HG03025 (cell line): ENCODE measurements at regions not wholly inside any gene's neighbourhood (a gene's known extent, or its start where the extent isn't known, plus 50 kb on each side); places are given as distances from the start of the nearest gene placed in this dataset.

Experiments used
- ATAC-seq: cut with Tn5 transposase; IDR thresholded peaks from one replicate; pipeline ENCODE4 v1.9.1; 2021; ENCODE audit warnings: mild to moderate bottlenecking, moderate library complexity; ENCODE audit not compliant: unreplicated experiment, low FRiP score

DNA sequence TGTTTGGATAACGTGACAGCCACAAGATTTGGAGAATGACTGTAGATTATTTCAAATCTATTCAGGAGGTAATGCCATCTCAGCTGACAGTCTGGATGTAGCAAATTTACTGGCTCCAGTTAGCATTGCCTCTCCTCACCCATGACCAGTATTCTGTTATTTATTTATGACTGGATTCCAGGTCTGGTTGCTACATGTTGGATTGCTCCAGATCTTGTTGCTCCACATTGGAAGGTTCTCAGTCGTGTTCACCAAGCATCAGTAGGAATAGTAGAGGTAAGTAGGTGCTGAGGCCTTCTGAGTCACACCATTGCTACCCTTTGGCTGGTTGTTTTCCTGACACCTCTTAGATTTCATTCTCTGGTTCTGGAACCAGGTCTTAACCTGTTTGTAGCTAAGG, 69.5 kb upstream of the ELOVL5 start:
- no peak for ATAC-seq

DNA sequence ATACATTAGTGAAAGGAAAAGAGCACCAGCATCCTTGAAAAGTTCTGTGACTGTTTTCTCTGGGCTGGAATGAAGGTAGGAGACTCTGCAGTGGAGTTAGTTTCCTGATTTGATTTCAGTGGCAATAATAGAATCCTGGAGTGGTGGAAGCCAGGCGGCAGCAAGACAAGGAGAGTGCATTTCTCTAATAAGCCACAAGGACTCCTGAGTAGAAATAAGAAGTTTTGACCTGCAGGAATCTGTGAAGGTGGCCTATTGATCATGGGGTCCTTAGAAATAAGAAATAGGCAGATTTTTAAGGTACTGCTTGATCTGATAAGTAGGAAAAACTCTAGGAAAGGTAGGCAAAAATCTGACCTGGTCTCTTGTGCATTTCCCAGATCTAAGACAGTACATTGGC, 68.4 kb upstream of the ELOVL5 start:
- ATAC-seq = no peak

DNA sequence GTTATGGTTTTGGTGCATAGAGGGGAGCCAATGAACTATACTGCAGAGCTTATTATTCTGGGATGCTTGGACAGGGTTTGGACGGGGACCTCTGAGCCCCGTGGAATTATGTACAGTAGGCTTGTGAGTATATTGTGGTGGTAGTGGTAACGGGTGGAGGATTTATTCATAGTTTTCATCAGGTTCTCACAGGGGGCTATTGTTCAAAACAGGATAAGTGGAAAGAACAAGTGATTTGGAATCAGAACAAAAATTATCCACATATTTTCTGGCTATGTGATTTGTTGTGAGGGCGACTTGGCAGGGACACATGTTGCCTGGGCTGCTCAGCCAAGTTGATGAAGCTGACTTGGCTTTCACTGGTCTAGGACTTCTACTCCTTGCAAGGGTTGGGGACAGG, 64.6 kb upstream of the ELOVL5 start:
- ATAC-seq = no peak

DNA sequence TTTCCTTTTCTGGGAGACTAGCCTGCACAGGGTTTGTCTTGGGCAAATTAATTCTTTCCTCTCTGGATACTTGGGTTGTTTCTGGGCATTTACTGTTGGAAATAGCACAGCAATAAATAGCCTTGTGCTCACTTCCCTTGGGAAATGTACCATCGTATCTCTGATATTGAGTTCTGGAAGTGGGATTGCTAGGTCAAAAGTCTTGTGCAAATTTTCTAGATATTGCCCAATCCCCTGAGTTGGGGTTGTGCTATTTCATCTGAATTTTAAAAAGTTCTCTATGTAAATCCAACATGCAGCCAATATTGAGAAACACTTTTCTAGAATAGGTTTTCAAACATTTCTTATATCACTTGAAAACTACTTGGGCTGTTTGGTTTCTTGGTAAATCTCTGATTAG, 64.0 kb upstream of the ELOVL5 start:
- ATAC-seq = no peak

DNA sequence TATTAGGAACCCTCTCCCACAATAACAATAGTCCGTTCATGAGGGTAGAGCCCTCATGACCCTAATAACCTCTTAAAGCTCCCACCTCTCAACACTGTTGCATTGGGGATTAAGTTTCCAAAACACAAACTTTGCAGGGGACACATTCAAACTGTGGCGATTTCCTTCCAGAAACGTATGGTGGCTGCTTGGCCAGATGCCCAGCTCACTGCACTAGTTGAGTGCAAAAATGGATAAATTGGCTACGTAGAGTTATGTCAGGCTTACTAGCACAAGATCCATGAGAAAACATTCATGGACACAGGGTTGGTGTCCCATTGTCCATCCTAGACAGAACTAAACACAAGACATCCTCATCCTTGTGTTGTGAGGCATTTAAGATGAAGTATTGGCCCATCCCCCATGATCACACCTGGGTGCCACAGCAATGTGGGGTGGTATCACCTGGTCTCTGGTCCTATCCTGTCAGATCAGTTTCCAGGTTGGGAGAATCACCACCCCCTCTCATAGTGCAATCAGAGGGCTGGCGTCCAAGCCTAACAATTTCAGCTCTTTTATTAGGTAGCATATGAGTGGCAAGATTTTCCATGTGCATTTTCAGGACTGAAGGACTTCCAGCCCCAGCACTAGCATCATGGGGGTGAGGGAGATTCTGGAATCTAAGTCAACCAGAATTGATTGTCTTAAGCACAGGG, 63.4 kb upstream of the ELOVL5 start:
- ATAC-seq = no peak

DNA sequence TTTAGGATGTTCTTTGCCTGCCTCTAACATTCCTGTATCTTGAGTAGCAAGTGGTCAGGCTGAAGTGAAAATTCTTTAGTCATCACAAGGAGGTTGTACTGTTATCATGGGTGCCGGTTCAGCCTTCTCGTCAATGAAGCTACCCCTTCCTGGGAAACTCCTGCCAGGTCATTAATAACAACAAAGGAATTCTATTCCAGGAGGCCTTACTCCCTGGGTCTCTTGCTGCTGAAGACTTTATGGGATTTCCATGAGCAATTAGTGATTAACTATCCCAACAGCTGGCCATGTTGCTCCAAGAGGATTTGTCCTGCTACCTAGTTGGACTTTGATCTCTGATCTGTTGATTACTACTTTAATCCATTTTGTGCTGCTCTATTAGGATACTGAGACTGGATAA, 62.7 kb upstream of the ELOVL5 start:
- ATAC-seq = no peak

DNA sequence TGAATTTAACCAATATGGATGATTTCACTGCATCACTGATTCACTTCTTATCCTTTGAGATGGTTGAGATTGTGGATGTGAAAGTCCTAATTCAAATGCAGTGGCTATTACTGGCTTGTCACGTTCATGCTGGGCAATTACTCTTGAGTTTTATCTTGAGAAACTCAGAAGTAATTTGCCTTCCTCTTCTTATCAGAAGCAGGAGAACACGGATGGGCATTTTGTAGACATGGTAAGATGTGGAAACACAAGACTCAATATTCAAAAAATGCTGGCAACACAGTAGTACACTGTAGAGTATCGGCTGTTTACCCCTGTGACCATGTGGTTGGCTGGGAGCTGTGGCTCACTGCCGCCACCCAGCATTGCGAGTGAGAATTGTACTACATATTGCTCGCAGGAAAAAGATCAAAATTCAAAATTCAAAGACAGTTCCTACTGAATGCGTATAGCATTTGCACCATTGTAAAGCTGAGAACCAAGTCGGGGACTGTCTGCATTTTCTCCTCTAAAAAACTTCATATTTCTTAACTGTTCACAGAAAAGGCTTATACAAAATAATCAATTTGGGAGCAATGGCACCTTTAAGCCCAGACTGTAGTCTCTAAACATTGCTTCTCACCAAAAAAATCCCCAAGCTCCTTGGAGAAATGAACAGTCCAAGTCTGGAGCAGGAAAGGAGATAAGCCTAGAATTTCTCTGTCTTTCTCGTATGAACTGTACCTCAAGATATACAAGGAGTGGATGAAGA, 61.9 kb upstream of the ELOVL5 start:
- ATAC-seq = no peak

DNA sequence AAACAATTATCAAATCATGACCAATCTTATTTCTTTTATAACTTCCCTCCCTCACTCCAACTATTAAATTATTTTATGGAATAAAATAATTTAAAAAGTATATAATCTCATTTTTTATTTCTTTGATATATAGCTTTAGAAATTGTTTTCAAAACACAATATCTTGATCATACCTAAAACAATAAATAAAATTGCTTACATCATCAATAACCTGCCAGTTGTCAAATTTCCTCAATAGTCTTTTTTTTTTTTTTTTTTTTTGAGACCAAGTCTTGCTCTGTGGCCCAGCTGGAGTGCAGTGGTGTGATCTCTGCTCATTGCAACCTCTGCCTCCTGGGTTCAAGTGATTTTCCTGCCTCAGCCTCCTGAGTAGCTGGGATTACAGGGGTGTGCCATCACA, 60.1 kb upstream of the ELOVL5 start:
- ATAC-seq = no peak

DNA sequence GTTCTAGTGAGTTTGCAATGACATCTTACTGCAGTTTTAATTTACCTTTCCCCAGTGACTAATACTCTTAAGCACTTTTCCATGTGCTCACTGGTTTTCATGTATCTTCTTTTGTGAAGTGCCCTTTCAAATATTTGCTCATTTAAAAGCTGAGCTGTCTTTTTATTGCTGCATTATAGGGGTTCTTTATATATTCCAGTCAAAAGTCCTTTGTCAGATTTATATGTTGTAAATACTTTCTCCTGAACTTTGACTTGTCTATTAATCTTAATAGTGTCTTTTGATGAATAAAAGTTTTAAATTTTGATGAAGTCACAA, 50.2 kb upstream of the ELOVL5 start:
- ATAC-seq = no peak

DNA sequence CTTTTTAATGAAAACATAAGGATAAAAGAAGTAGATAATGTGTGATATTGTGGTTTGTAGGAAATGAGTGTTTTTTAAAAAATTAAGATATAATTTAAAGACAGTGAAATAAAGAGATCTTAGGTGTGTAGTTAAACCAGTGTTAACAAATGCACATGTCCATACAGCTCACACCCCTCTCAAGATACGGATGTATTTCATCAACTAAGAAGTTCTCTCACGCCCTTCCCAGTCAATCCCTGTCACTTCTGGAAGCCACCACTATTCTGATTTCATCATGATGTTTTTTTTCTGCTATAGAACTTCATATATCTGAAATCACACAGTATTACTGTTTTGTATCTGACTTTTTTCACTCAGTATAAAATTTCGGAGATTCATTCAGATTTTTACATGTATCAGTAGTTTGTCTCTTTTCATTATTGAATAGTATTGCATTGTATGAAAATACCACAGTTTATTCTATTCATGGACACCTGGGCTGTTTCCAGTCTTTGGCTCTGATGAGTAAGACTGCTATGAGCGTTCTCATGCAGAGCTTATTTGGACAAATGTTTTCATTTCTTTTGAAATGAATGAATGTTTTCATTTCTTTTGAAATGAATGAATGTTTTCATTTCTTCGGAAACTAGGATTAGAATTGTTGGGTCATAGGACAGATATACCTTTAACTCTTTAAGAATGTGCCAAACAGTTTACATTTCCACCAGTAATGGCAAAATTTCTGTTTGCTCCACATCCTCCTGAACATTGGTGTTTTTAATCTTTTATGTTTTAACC, 49.7 kb upstream of the ELOVL5 start:
- no peak for ATAC-seq
